ENCODE measurements at regions not wholly inside any gene's neighbourhood (a gene's known extent, or its start where the extent isn't known, plus 50 kb on each side); places are given as distances from the start of the nearest gene placed in this dataset.

GRCh38 chr11:17135916-17136683 lies 58.6 kb upstream of the RPS13 start:
- Histone ChIP-seq H3K27me3 (replicated peaks; ENCODE audit: control insufficient read depth, insufficient read depth, low read length) (no peaks in the 10 kb centered on the region), H3K4me1 (ENCODE audit: control insufficient read depth, insufficient read depth, low read length) (no peaks in the 10 kb centered on the region), H3K9ac (ENCODE audit: low read length) (no peak overlapping the region), H3K36me3 (ENCODE audit: control insufficient read depth, insufficient read depth, low read length, severe bottlenecking) (peaks cover 83% of the 10 kb centered on the region), H3K9me3 (ENCODE audit: control insufficient read depth, low read length) (no peaks in the 10 kb centered on the region), H3K4me3 (ENCODE audit: low read length) (no peak overlapping the region)
- DNase-seq (ENCODE audit: low read depth): no peak

- no peaks in the 10 kb centered on the region for H3K9me3 ChIP-seq (ENCODE audit: control insufficient read depth, low read length)
- no peaks in the 10 kb centered on the region for H3K27me3 ChIP-seq (replicated peaks; ENCODE audit: control insufficient read depth, insufficient read depth, low read length)
- DNase-seq (ENCODE audit: low read depth): no peak
- no peaks in the 10 kb centered on the region for H3K4me1 ChIP-seq (ENCODE audit: control insufficient read depth, insufficient read depth, low read length)
- H3K9ac ChIP-seq (ENCODE audit: low read length): no peak overlapping the region
- peaks cover 80% of the 10 kb centered on the region for H3K36me3 ChIP-seq (ENCODE audit: control insufficient read depth, insufficient read depth, low read length, severe bottlenecking)
- H3K4me3 ChIP-seq (ENCODE audit: low read length): no peak overlapping the region
These were observed 55.2 kb upstream of the RPS13 start for GRCh38 chr11:17132654-17133053.

DNA sequence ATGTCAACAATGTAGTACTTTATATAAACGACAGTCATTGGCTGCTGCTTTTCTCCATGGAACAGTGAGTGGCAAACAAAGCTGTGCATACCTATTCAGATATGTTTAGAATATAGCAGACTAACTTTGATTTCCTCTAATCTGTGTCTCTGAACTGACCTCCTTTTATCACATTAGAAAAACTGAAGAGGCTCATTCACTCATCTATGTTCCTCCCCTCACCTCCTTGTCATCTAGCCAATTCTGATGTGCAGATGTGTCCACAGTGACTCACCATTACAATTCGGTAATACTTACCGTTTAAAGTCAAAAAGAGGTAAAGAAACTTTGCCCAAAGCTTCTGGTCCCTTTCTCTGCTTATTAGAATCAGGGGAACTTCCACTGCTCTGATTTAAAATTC lies 51.5 kb upstream of the RPS13 start:
- Histone ChIP-seq H3K9ac (ENCODE audit: low read length) (no peak overlapping the region), H3K4me3 (ENCODE audit: low read length) (no peak overlapping the region), H3K27me3 (replicated peaks; ENCODE audit: control insufficient read depth, insufficient read depth, low read length) (no peaks in the 10 kb centered on the region), H3K4me1 (ENCODE audit: control insufficient read depth, insufficient read depth, low read length) (no peaks in the 10 kb centered on the region), H3K9me3 (ENCODE audit: control insufficient read depth, low read length) (no peaks in the 10 kb centered on the region), H3K36me3 (ENCODE audit: control insufficient read depth, insufficient read depth, low read length, severe bottlenecking) (peaks cover 79% of the 10 kb centered on the region)
- no peak for DNase-seq (ENCODE audit: low read depth)
